HG02571 (cell line): ENCODE measurements at regions not wholly inside any gene's neighbourhood (a gene's known extent, or its start where the extent isn't known, plus 50 kb on each side); places are given as distances from the start of the nearest gene placed in this dataset.

Source experiments
- ATAC-seq: cut with Tn5 transposase; IDR thresholded peaks from one replicate; pipeline ENCODE4 v1.9.1; 2021; ENCODE audit warnings: mild to moderate bottlenecking, moderate library complexity; ENCODE audit not compliant: unreplicated experiment

DNA sequence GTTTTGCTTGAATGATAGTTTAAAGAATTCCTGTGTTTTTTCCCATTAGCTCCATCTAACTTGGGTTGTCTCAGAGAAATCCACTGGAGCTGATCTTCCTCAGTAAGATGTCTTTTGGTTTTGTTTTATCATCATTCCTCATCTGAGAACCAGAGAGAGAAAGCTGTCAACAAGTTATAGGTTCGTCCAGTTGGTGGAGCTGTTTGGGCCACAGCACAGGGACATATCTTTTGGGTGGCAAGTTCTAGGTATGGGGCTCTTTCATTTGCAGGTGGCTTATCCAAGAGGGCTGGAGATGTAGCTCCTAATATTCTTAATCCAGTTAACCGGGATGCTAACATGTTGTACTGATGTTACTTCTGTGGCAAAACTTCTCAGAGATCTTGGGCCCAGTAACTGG lies 174.2 kb downstream of the KCNRG start:
- ATAC-seq, result no peak

- ATAC-seq, result no peak
Observed at GRCh38 chr13:50191004-50191403, 175.8 kb downstream of the KCNRG start.

DNA sequence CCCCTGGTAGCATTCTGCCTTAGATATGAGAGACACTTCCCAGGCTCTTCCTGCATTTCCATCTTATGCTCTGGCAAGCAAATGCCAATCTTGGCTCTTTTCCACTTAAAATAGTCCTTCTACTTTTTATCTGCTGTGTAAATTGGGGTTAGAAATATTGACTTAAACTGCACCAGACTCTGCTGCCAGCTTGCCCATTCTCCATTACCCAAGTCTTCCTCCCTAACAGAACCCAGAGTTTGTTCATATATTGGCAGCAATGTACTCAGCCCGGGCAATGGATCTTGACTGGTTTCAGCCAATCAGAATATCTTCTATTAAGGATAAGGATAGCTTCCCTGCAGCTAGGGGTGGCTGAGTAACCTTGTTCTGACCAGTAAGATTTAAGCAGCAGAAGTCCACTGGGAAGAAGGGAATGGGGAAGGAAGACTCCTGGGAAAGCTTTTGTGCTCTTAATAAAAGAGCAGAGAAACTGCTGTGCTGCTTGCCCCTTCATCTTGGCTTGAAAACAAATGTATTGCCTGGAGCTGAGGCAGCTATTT lies 177.1 kb downstream of the KCNRG start:
- no peak for ATAC-seq

DNA sequence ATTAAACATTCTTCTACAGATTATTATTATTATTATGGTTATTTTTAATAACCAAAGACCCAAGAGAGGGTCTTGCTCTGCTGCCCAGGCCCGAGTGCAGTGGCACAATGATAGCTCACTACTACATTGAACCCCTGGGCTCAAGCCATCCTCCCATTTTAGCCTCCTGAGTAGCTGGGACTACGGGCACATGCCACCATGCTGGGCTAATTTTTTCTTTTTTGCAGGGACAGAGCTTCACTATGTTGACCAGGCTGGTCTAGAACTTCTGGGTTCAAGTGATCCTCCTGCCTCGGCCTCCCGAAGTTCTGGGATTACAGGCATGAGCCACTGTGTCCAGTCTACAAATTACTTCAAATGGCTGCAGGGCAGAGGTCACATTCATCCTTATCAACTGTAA lies 179.8 kb downstream of the KCNRG start:
- no peak for ATAC-seq

- no peak for ATAC-seq
Observed at GRCh38 chr13:50196118-50196517, 180.9 kb downstream of the KCNRG start.

GRCh38 chr13:50197705-50198104 lies 182.5 kb downstream of the KCNRG start:
- ATAC-seq, result no peak

DNA sequence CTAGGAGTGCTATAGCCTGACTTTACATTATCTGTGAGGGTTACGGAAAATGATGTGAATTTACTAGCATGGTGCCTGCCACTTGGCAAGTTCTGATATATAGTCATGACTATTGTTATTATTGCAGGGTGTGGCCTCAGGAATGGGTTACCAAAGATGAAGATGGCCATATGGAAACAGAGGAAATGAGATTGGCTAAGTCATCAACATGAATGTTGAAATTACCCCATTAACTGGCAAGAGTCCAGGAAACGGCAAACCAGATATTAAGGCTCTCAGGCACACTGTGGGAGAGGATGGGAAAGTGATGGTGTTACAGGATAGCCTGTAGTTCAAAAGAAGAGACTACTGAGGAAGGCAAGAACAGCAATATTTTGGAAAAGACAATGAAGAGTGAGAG lies 183.3 kb downstream of the KCNRG start:
- ATAC-seq, result no peak

DNA sequence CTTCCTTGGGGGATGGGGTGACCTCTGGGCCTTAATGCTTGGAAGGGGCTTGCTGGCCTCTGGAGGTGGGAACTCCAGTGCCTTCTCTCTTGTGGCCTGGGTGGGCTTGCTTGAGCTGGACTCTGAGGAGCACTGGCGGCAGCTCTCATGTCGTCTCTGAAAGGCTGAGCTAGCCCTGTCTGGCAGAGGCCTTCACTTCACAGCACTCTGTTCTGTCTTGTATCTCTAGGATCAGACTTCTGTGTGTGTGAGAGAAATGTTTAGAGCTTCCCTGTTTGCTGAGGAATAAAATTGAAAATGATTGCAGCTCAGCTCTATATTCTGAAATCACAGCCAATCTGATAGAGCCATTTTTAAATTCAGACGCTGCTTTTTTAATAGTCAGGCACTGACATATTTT lies 185.3 kb downstream of the KCNRG start:
- ATAC-seq, result no peak

GRCh38 chr13:50200988-50201387 lies 185.7 kb downstream of the KCNRG start:
- ATAC-seq, result no peak

DNA sequence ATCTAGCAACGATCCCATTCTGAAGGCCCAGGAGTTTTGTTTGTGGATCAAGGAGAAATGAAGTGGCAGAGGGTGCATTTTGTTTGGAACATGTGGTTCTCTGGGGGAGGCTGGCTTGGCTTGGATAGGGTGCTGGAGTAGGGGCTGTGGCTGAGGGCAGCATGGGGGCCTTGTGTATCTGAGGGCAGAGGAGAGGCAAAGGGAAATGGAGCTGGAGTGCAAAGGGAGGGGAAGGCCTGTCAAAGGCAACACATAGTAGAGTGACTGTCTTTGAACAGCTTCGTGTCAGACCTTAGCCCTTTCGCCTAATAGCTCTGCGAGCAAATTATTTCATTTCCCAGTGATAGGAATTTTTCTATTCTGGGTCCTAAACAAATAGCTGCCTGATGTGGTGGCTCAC lies 187.2 kb downstream of the KCNRG start:
- ATAC-seq, result no peak

DNA sequence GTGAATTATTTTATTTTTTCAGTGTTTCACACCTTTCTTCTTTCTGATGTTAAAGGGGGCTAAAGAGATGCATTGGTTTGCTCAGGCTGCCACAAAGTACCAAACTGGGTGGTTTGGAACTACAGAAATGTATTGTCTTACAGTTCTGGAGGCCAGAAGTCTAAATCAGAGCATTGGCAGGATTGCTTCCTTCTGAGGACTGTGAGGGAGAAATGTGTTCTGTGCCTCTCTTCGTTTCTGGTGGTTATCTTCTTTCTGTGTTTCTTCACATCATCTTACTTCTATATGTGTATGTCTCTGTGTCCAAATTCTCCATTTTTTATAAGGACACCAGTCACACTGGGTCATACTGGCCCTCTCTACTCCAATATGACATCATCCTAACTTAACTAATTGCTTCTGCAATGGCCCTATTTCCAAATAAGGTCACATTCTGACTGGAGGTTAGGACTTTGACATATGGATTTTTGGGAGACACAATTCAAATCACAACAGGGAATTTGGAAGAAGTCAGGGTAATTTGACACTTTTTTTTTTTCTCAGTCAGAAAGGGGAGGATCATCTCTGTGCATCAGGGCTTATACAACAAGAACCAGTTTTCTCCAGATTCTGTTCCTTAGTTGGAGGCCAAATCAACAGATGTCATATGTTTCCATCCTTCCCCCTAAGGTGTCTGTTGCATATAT lies 188.2 kb downstream of the KCNRG start:
- ATAC-seq, result no peak

GRCh38 chr13:50205581-50205980 lies 190.3 kb downstream of the KCNRG start:
- ATAC-seq, result no peak

DNA sequence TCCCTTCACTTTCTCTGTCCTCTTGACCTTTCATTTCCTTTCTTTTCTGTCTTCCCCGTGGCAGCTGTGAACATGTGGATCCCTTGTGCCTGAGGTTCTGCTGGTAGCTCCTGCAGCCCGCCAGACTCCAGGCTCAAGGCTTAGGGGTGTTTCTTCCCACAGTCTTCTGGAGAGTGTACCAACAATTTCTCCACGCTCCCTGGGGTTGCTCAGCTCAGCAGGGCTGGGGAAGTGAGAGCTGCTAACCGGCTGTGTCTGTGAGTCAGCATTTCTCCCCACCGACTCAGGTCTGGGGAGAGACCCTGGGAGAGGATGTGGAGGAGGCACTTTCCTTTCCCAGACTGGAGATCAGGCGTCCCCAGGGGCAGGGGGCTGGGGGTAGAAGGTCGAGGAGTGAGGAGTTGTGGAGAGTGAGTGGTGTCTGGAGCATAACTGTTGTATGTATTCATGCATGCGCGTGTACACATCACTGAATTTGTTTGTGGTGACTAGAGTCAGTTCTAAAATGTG lies 193.6 kb downstream of the KCNRG start:
- no peak for ATAC-seq

DNA sequence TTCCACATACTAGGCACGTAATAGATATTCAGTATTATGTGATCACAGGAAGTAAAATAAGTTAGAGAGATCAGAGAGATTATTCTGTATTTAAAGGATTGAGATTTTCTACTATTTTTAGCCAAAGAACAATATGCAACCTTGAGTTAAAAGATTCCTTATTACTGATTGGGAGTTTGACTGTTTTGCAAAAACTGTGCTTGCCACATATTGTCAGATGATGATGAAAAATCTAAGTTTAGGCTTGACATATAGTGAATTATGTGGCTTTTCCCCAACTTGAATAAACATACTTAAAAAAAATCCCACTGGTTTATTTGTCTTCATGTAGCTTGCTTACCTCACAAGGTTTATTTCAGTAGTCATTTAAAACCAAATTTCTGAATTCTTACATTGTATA lies 194.4 kb downstream of the KCNRG start:
- no peak for ATAC-seq

GRCh38 chr13:50213526-50213925 lies 198.3 kb downstream of the KCNRG start:
- ATAC-seq, result no peak

GRCh38 chr13:50214514-50214913 lies 199.3 kb downstream of the KCNRG start:
- no peak for ATAC-seq

- ATAC-seq, result no peak
Observed at GRCh38 chr13:50215399-50215798, 200.2 kb downstream of the KCNRG start.

DNA sequence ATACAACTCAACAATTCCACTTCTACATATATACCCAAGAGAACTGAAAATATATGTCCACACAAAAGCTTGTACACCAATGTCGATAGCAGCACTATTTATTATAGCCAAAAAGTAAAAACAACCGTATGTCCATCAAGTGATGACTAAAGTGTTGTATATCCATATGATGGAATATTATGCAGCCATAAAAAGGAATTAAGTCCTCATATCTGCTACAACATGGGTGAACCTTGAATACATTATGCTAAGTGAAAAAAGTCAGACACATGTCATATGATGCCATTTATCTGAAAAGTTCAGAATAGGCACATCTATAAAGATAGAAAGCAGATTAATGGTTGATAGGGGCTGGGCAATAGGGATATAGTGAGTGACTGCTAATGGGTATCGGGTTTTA lies 204.5 kb downstream of the KCNRG start:
- ATAC-seq, result no peak

DNA sequence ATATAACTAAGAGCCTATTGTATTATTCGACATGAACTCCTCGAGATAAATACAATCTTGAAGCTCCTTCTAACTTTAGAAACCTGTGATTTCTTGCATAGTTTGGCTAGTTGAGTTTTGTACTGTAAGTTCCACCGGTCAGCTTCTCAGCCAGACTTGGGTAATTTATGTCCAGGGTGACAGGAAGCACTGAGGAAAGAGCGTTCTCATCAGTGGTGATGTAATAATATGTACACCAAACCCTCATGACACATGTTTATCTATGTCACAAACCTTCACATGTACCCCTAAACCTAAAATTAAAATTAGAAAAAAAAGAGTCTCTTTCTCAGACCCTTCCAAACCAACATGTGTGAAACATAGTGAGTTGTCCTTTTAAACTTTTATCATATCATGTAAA lies 205.7 kb downstream of the KCNRG start:
- no peak for ATAC-seq

- peak; percentile 39 for ATAC-seq
Observed at GRCh38 chr13:50222569-50223332, 207.5 kb downstream of the KCNRG start.

- ATAC-seq, result peak; percentile 69
Observed at GRCh38 chr13:50224534-50224933, 209.3 kb downstream of the KCNRG start.
